SK-N-MC (cell line): ENCODE measurements at regions not wholly inside any gene's neighbourhood (a gene's known extent, or its start where the extent isn't known, plus 50 kb on each side); places are given as distances from the start of the nearest gene placed in this dataset.

Experiments used
- EZH2 ChIP-seq: fragments of 200-600 bp; sonication (generic); IDR thresholded peaks from one replicate; pipeline ENCODE4 v1.6.1; 2017; ENCODE audit warnings: antibody characterized with exemption
- POLR2AphosphoS5 ChIP-seq: IDR thresholded peaks from 2 replicates; pipeline ENCODE4 v1.6.1; 2012; ENCODE audit warnings: mild to moderate bottlenecking, low read depth, low read length, borderline replicate concordance

DNA sequence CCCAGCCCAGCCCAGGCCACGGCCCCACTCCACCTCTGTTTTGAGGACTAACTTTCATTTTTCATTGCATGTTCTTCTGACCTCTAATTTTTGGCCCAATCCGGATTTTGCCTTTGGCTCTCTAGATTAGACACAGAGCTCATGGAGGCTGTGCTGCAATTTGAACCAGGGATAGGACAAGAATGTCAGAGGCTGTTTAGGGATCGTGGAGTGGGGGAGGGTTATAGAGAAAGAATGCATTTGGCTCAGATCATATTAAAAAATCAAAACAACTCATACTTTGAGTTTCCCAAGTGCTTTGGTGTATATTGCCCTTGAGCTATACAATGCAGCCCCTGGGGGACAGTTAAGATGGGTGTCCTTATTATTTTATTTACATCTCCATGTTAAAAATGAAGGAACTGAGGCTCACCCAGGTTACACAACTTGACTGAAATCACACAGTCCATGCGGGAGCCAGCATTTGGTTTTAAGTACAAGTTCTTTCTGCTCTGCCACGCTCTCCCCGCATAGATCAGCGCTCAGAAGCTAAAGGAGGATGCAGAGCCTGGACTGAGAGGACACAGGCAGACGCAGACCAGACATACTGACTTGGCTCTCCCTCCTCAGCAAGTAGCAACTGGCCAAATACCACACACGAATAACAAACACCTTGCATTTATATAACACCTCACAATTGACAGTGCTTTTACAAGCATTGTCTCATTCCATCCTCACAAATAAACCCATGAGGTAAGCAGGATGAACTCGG lies 126.4 kb upstream of the RAI14 start:
- TF ChIP-seq POLR2AphosphoS5 (no peak), EZH2 (no peak)
